Mesendoderm (in vitro differentiated cells): ENCODE measurements at regions not wholly inside any gene's neighbourhood (a gene's known extent, or its start where the extent isn't known, plus 50 kb on each side); places are given as distances from the start of the nearest gene placed in this dataset.

ENCODE experiments used
- DNase-seq: peaks from one replicate; pipeline ENCODE4 v3.0.0; 2013
- H2AK5ac ChIP-seq: 2 replicates; pipeline ENCODE4 v1.6.1; 2013; ENCODE audit warnings: low read length, inconsistent platforms
- H2BK120ac ChIP-seq: 2 replicates; pipeline ENCODE4 v1.6.1; 2013; ENCODE audit warnings: low read depth, mild to moderate bottlenecking, low read length, moderate library complexity, mixed read lengths
- H2BK15ac ChIP-seq: replicated peaks from 2 replicates; pipeline ENCODE4 v1.6.1; 2013; ENCODE audit warnings: low read depth, mild to moderate bottlenecking, moderate library complexity
- H2BK5ac ChIP-seq: 2 replicates; pipeline ENCODE4 v1.6.1; 2013; ENCODE audit warnings: low read length, inconsistent platforms
- H3K18ac ChIP-seq: 2 replicates; pipeline ENCODE4 v1.6.1; 2013; ENCODE audit warnings: mild to moderate bottlenecking, low read length, mixed read lengths
- H3K23ac ChIP-seq: one replicate; pipeline ENCODE4 v1.6.1; 2013; ENCODE audit warnings: low read length
- H3K27ac ChIP-seq: 2 replicates; pipeline ENCODE4 v1.5.1; 2013; ENCODE audit warnings: low read depth, mild to moderate bottlenecking, inconsistent platforms, low read length, moderate library complexity
- H3K27me3 ChIP-seq: 2 replicates; pipeline ENCODE4 v1.6.1; 2013; ENCODE audit warnings: low read length, control low read depth, mild to moderate bottlenecking, inconsistent platforms; ENCODE audit not compliant: insufficient read depth, poor library complexity
- H3K36me3 ChIP-seq: 2 replicates; pipeline ENCODE4 v1.6.1; 2013; ENCODE audit warnings: low read length, inconsistent platforms; ENCODE audit not compliant: control insufficient read depth, insufficient read depth
- H3K4ac ChIP-seq: one replicate; pipeline ENCODE4 v1.6.1; 2013; ENCODE audit warnings: low read depth, mild to moderate bottlenecking, low read length, moderate library complexity
- H3K4me1 ChIP-seq: 2 replicates; pipeline ENCODE4 v1.6.1; 2013; ENCODE audit warnings: low read depth, low read length, inconsistent platforms; ENCODE audit not compliant: control insufficient read depth
- H3K4me2 ChIP-seq: 2 replicates; pipeline ENCODE4 v1.6.1; 2013; ENCODE audit warnings: low read length
- H3K4me3 ChIP-seq: 2 replicates; pipeline ENCODE4 v1.5.1; 2013; ENCODE audit warnings: mild to moderate bottlenecking, low read length
- H3K56ac ChIP-seq: one replicate; pipeline ENCODE4 v1.6.1; 2013; ENCODE audit warnings: low read length
- H3K79me1 ChIP-seq: 2 replicates; pipeline ENCODE4 v1.6.1; 2013; ENCODE audit warnings: low read length, inconsistent platforms
- H3K79me2 ChIP-seq: 2 replicates; pipeline ENCODE4 v1.6.1; 2013; ENCODE audit warnings: mild to moderate bottlenecking, low read length; ENCODE audit not compliant: control insufficient read depth, insufficient read depth
- H3K9ac ChIP-seq: 2 replicates; pipeline ENCODE4 v1.6.1; 2013; ENCODE audit warnings: low read length, inconsistent platforms
- H4K5ac ChIP-seq: one replicate; pipeline ENCODE4 v1.6.1; 2013; ENCODE audit warnings: low read length
- H4K8ac ChIP-seq: one replicate; pipeline ENCODE4 v1.6.1; 2013; ENCODE audit warnings: low read depth, mild to moderate bottlenecking, control low read depth, low read length, moderate library complexity
- WGBS: extraction: QIAGEN DNeasy Blood & Tissue Kit; methylation state at CpG from one replicate; pipeline ENCODE4 v1.1.7; 2013; ENCODE audit warnings: low lambda C conversion rate, missing lambda C conversion rate; ENCODE audit not compliant: insufficient coverage; ENCODE audit errors: extremely low coverage; 5-methylcytosine and 5-hydroxymethylcytosine counted together

GRCh38 chr2:186093174-186093573 is 354.6 kb downstream of the FSIP2 start:
- Histone ChIP-seq H4K8ac (no peak overlapping the region), H3K27ac (no peak overlapping the region), H3K79me2 (no peaks in the 10 kb centered on the region), H3K9ac (no peak overlapping the region), H3K23ac (no peak overlapping the region), H3K4me1 (no peaks in the 10 kb centered on the region), H2BK15ac (no peak overlapping the region), H3K36me3 (no peaks in the 10 kb centered on the region), H3K4ac (no peak overlapping the region), H2BK120ac (no peak overlapping the region), H4K5ac (no peak overlapping the region), H3K79me1 (no peaks in the 10 kb centered on the region), H3K56ac (no peak overlapping the region), H3K27me3 (no peaks in the 10 kb centered on the region), H3K4me2 (no peak overlapping the region), H2BK5ac (no peak overlapping the region), H2AK5ac (no peak overlapping the region), H3K18ac (no peak overlapping the region), H3K4me3 (no peak overlapping the region)
- WGBS: no CpG with 5 or more reads among the region's 1 CpG
- no peak for DNase-seq

- H3K56ac ChIP-seq: no peak overlapping the region
- no peak overlapping the region for H3K4me3 ChIP-seq
- H4K8ac ChIP-seq: no peak overlapping the region
- H3K4ac ChIP-seq: no peak overlapping the region
- H3K27me3 ChIP-seq: no peaks in the 10 kb centered on the region
- H2BK15ac ChIP-seq: no peak overlapping the region
- no peaks in the 10 kb centered on the region for H3K4me1 ChIP-seq
- no peak overlapping the region for H3K27ac ChIP-seq
- no peaks in the 10 kb centered on the region for H3K79me1 ChIP-seq
- no peak overlapping the region for H3K18ac ChIP-seq
- no peak overlapping the region for H2BK120ac ChIP-seq
- no peak overlapping the region for H4K5ac ChIP-seq
- H3K9ac ChIP-seq: no peak overlapping the region
- no peaks in the 10 kb centered on the region for H3K36me3 ChIP-seq
- no peak for DNase-seq
- H3K79me2 ChIP-seq: no peaks in the 10 kb centered on the region
- no peak overlapping the region for H2AK5ac ChIP-seq
- H3K23ac ChIP-seq: no peak overlapping the region
- H2BK5ac ChIP-seq: no peak overlapping the region
- WGBS: 100% methylated on average over 1 of the region's 1 CpG
- H3K4me2 ChIP-seq: no peak overlapping the region
Measured at GRCh38 chr2:186098821-186099220, 360.2 kb downstream of the FSIP2 start.

- WGBS: no CpG with 5 or more reads among the region's 2 CpGs
- H3K4me3 ChIP-seq: no peak overlapping the region
- no peaks in the 10 kb centered on the region for H3K27me3 ChIP-seq
- H3K18ac ChIP-seq: no peak overlapping the region
- H3K9ac ChIP-seq: no peak overlapping the region
- H3K27ac ChIP-seq: no peak overlapping the region
- no peaks in the 10 kb centered on the region for H3K36me3 ChIP-seq
- no peaks in the 10 kb centered on the region for H3K79me1 ChIP-seq
- no peak overlapping the region for H4K5ac ChIP-seq
- no peak overlapping the region for H3K23ac ChIP-seq
- H2BK120ac ChIP-seq: no peak overlapping the region
- no peaks in the 10 kb centered on the region for H3K4me1 ChIP-seq
- H3K4ac ChIP-seq: no peak overlapping the region
- H4K8ac ChIP-seq: no peak overlapping the region
- no peak overlapping the region for H2BK15ac ChIP-seq
- H2AK5ac ChIP-seq: no peak overlapping the region
- H2BK5ac ChIP-seq: no peak overlapping the region
- no peak overlapping the region for H3K4me2 ChIP-seq
- H3K79me2 ChIP-seq: no peaks in the 10 kb centered on the region
- DNase-seq: no peak
- H3K56ac ChIP-seq: no peak overlapping the region
Measured at GRCh38 chr2:186099826-186100225, 361.2 kb downstream of the FSIP2 start.

- H3K18ac ChIP-seq: no peak overlapping the region
- no peak overlapping the region for H3K27ac ChIP-seq
- H4K5ac ChIP-seq: no peak overlapping the region
- H3K4ac ChIP-seq: no peak overlapping the region
- no peaks in the 10 kb centered on the region for H3K79me1 ChIP-seq
- no peak overlapping the region for H2BK5ac ChIP-seq
- H3K79me2 ChIP-seq: no peaks in the 10 kb centered on the region
- H3K56ac ChIP-seq: no peak overlapping the region
- no peaks in the 10 kb centered on the region for H3K27me3 ChIP-seq
- no peak overlapping the region for H3K4me2 ChIP-seq
- no peak overlapping the region for H2BK120ac ChIP-seq
- H2AK5ac ChIP-seq: no peak overlapping the region
- H3K36me3 ChIP-seq: no peaks in the 10 kb centered on the region
- H3K9ac ChIP-seq: no peak overlapping the region
- no peaks in the 10 kb centered on the region for H3K4me1 ChIP-seq
- H3K23ac ChIP-seq: no peak overlapping the region
- H2BK15ac ChIP-seq: no peak overlapping the region
- H3K4me3 ChIP-seq: no peak overlapping the region
- no peak overlapping the region for H4K8ac ChIP-seq
- no peak for DNase-seq
Measured at GRCh38 chr2:186100636-186101035, 362.0 kb downstream of the FSIP2 start.

GRCh38 chr2:186101616-186102015 is 363.0 kb downstream of the FSIP2 start:
- no peaks in the 10 kb centered on the region for H3K36me3 ChIP-seq
- H3K18ac ChIP-seq: no peak overlapping the region
- no peak overlapping the region for H2AK5ac ChIP-seq
- H3K79me1 ChIP-seq: no peaks in the 10 kb centered on the region
- H4K5ac ChIP-seq: no peak overlapping the region
- H3K27me3 ChIP-seq: no peaks in the 10 kb centered on the region
- H3K23ac ChIP-seq: no peak overlapping the region
- 100% methylated on average over 1 of the region's 3 CpGs for WGBS
- H3K56ac ChIP-seq: no peak overlapping the region
- H3K79me2 ChIP-seq: no peaks in the 10 kb centered on the region
- no peak overlapping the region for H4K8ac ChIP-seq
- DNase-seq: no peak
- no peak overlapping the region for H3K4me3 ChIP-seq
- no peak overlapping the region for H2BK15ac ChIP-seq
- no peak overlapping the region for H3K4me2 ChIP-seq
- H2BK120ac ChIP-seq: no peak overlapping the region
- no peak overlapping the region for H3K9ac ChIP-seq
- no peak overlapping the region for H2BK5ac ChIP-seq
- no peaks in the 10 kb centered on the region for H3K4me1 ChIP-seq
- no peak overlapping the region for H3K27ac ChIP-seq
- no peak overlapping the region for H3K4ac ChIP-seq

GRCh38 chr2:186103276-186103675 is 364.7 kb downstream of the FSIP2 start:
- no peak overlapping the region for H3K27ac ChIP-seq
- no peak overlapping the region for H2BK120ac ChIP-seq
- H3K27me3 ChIP-seq: no peaks in the 10 kb centered on the region
- H3K4me3 ChIP-seq: no peak overlapping the region
- H3K79me1 ChIP-seq: no peaks in the 10 kb centered on the region
- no peak overlapping the region for H2BK15ac ChIP-seq
- no peak overlapping the region for H2BK5ac ChIP-seq
- no peak overlapping the region for H4K5ac ChIP-seq
- H3K4me1 ChIP-seq: no peaks in the 10 kb centered on the region
- H3K9ac ChIP-seq: no peak overlapping the region
- H3K79me2 ChIP-seq: no peaks in the 10 kb centered on the region
- no peak for DNase-seq
- no peak overlapping the region for H3K18ac ChIP-seq
- no peaks in the 10 kb centered on the region for H3K36me3 ChIP-seq
- H4K8ac ChIP-seq: no peak overlapping the region
- H3K23ac ChIP-seq: no peak overlapping the region
- no peak overlapping the region for H3K4ac ChIP-seq
- H3K4me2 ChIP-seq: no peak overlapping the region
- no peak overlapping the region for H2AK5ac ChIP-seq
- H3K56ac ChIP-seq: no peak overlapping the region
- WGBS: no CpG with 5 or more reads among the region's 2 CpGs
